OCI-LY1 (cell line): ENCODE measurements at regions not wholly inside any gene's neighbourhood (a gene's known extent, or its start where the extent isn't known, plus 50 kb on each side); places are given as distances from the start of the nearest gene placed in this dataset.

ENCODE experiments used
- H2AFZ ChIP-seq: fragments of 200-600 bp; sonication (generic), shearing (Covaris generic); 2 replicates; pipeline ENCODE4 v1.6.0; 2014; ENCODE audit warnings: antibody characterized with exemption, mild to moderate bottlenecking, low read length
- H3F3A ChIP-seq: fragments of 200-600 bp; sonication (generic), shearing (Covaris generic); 2 replicates; pipeline ENCODE4 v1.6.0; 2014; ENCODE audit warnings: mild to moderate bottlenecking, antibody characterized with exemption, low read length, moderate library complexity; ENCODE audit not compliant: insufficient read depth
- H3K27ac ChIP-seq: fragments of 200-600 bp; sonication (generic); 2 replicates; pipeline ENCODE4 v1.5.1; 2014; ENCODE audit warnings: low read length, mixed run types, mild to moderate bottlenecking, low read depth; ENCODE audit not compliant: poor library complexity, severe bottlenecking
- H3K27me3 ChIP-seq: fragments of 200-600 bp; sonication (generic); 2 replicates; pipeline ENCODE4 v1.6.0; 2014; ENCODE audit warnings: antibody characterized with exemption, mild to moderate bottlenecking, low read length, moderate library complexity; ENCODE audit not compliant: insufficient read depth
- H3K36me3 ChIP-seq: fragments of 200-600 bp; sonication (generic); 2 replicates; pipeline ENCODE4 v1.6.1; 2014; ENCODE audit warnings: mild to moderate bottlenecking, antibody characterized with exemption, low read length, moderate library complexity, mixed read lengths; ENCODE audit not compliant: insufficient read depth
- H3K4me1 ChIP-seq: fragments of 200-600 bp; sonication (generic); 2 replicates; pipeline ENCODE4 v1.5.1; 2014; ENCODE audit warnings: mild to moderate bottlenecking, low read length, moderate library complexity; ENCODE audit not compliant: insufficient read depth, severe bottlenecking
- H3K4me2 ChIP-seq: fragments of 200-600 bp; sonication (generic), shearing (Covaris generic); 2 replicates; pipeline ENCODE4 v1.6.1; 2014; ENCODE audit warnings: low read length
- H3K4me3 ChIP-seq: fragments of 200-600 bp; sonication (generic); 2 replicates; pipeline ENCODE4 v1.5.1; 2014; ENCODE audit warnings: low read length, low read depth, mild to moderate bottlenecking, mixed read lengths; ENCODE audit not compliant: poor library complexity, severe bottlenecking
- H3K79me2 ChIP-seq: fragments of 200-600 bp; shearing (Covaris generic); 2 replicates; pipeline ENCODE4 v1.6.1; 2016; ENCODE audit warnings: mixed run types, low read length, mixed read lengths; ENCODE audit not compliant: insufficient read depth
- H3K9ac ChIP-seq: fragments of 200-600 bp; sonication (generic), shearing (Covaris generic); 2 replicates; pipeline ENCODE4 v1.6.1; 2014; ENCODE audit warnings: mild to moderate bottlenecking, low read length, mixed read lengths
- H3K9me2 ChIP-seq: fragments of 200-600 bp; sonication (generic), shearing (Covaris generic); 2 replicates; pipeline ENCODE4 v1.6.1; 2014; ENCODE audit warnings: low read depth, mild to moderate bottlenecking, low read length, mixed read lengths
- H3K9me3 ChIP-seq: fragments of 200-600 bp; shearing (Covaris generic); 2 replicates; pipeline ENCODE4 v1.6.1; 2014; ENCODE audit warnings: low read length, mixed read lengths
- H4K20me1 ChIP-seq: fragments of 200-600 bp; sonication (generic), shearing (Covaris generic); 2 replicates; pipeline ENCODE4 v1.6.0; 2016; ENCODE audit warnings: mild to moderate bottlenecking, low read length; ENCODE audit not compliant: insufficient read depth
- EZH2 ChIP-seq: fragments of 200-600 bp; sonication (generic), shearing (Covaris generic); IDR thresholded peaks from 2 replicates; pipeline ENCODE4 v1.8.0; 2017; ENCODE audit warnings: borderline replicate concordance, mixed run types, mild to moderate bottlenecking, antibody characterized with exemption, low read length, moderate library complexity, mixed read lengths
- TF ChIP-seq, protein P1 (sequence below): fragments of 200-600 bp; sonication (generic), shearing (Covaris generic); IDR thresholded peaks from 2 replicates; pipeline ENCODE4 v1.5.1; 2017; ENCODE audit warnings: mild to moderate bottlenecking, antibody characterized with exemption, low read length, moderate library complexity, mixed read lengths

GRCh38 chr5:12730354-12730753, 826.1 kb upstream of the CTNND2 start:
- Histone ChIP-seq H3K4me1 (no peaks in the 10 kb centered on the region), H3K36me3 (no peaks in the 10 kb centered on the region)

GRCh38 chr5:12716664-12717063, 812.4 kb upstream of the CTNND2 start:
- Histone ChIP-seq H4K20me1 (no peaks in the 10 kb centered on the region), H3K79me2 (no peaks in the 10 kb centered on the region), H3K4me3 (no peak overlapping the region), H3K9ac (no peak overlapping the region), H3F3A (no peaks in the 10 kb centered on the region), H3K36me3 (no peaks in the 10 kb centered on the region), H3K9me2 (no peaks in the 10 kb centered on the region; the same call in 1 of the 2 replicates), H3K4me1 (no peaks in the 10 kb centered on the region), H3K4me2 (no peak overlapping the region), H3K27ac (no peak overlapping the region), H2AFZ (no peak overlapping the region), H3K27me3 (no peaks in the 10 kb centered on the region), H3K9me3 (no peaks in the 10 kb centered on the region)
- no peak for TF ChIP-seq EZH2
- TF ChIP-seq, protein P1, sequence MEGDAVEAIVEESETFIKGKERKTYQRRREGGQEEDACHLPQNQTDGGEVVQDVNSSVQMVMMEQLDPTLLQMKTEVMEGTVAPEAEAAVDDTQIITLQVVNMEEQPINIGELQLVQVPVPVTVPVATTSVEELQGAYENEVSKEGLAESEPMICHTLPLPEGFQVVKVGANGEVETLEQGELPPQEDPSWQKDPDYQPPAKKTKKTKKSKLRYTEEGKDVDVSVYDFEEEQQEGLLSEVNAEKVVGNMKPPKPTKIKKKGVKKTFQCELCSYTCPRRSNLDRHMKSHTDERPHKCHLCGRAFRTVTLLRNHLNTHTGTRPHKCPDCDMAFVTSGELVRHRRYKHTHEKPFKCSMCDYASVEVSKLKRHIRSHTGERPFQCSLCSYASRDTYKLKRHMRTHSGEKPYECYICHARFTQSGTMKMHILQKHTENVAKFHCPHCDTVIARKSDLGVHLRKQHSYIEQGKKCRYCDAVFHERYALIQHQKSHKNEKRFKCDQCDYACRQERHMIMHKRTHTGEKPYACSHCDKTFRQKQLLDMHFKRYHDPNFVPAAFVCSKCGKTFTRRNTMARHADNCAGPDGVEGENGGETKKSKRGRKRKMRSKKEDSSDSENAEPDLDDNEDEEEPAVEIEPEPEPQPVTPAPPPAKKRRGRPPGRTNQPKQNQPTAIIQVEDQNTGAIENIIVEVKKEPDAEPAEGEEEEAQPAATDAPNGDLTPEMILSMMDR: no peak

More at GRCh38 chr5:12730354-12730753, 826.1 kb upstream of the CTNND2 start:
- Histone ChIP-seq H3K4me3 (no peak overlapping the region), H3F3A (no peaks in the 10 kb centered on the region), H4K20me1 (no peaks in the 10 kb centered on the region), H3K27ac (no peak overlapping the region), H3K79me2 (no peaks in the 10 kb centered on the region), H3K27me3 (no peaks in the 10 kb centered on the region), H3K9me3 (no peaks in the 10 kb centered on the region), H2AFZ (no peak overlapping the region), H3K9ac (no peak overlapping the region), H3K9me2 (no peaks in the 10 kb centered on the region), H3K4me2 (no peak overlapping the region)
- TF ChIP-seq, protein P1: no peak
- TF ChIP-seq EZH2: no peak

- Histone ChIP-seq H3K9ac (no peak overlapping the region), H3K4me2 (no peak overlapping the region), H3K4me1 (no peaks in the 10 kb centered on the region), H3K27ac (no peak overlapping the region), H3K9me2 (no peaks in the 10 kb centered on the region), H3K9me3 (no peaks in the 10 kb centered on the region), H3F3A (no peaks in the 10 kb centered on the region), H3K27me3 (no peaks in the 10 kb centered on the region), H3K79me2 (no peaks in the 10 kb centered on the region), H2AFZ (no peak overlapping the region), H3K36me3 (no peaks in the 10 kb centered on the region), H4K20me1 (no peaks in the 10 kb centered on the region), H3K4me3 (no peak overlapping the region)
- TF ChIP-seq EZH2: no peak
- TF ChIP-seq, protein P1: no peak
Observed at GRCh38 chr5:12707560-12707959, 803.3 kb upstream of the CTNND2 start.
